GM23338 (cell line): ENCODE measurements at regions not wholly inside any gene's neighbourhood (a gene's known extent, or its start where the extent isn't known, plus 50 kb on each side); places are given as distances from the start of the nearest gene placed in this dataset.

Experiments
- ATAC-seq: fragments of 200-7000 bp; cut with Tn5 transposase; 3 replicates; pipeline ENCODE4 v1.9.1; 2020
- DNase-seq: peaks from one replicate; pipeline ENCODE4 v3.0.0-alpha.2; 2015; ENCODE audit warnings: low spot score
- H2AFZ ChIP-seq: fragments of 200-600 bp; sonication (generic); 2 replicates; pipeline ENCODE4 v1.8.0; 2016; ENCODE audit warnings: antibody characterized with exemption, mild to moderate bottlenecking, moderate library complexity
- H3F3A ChIP-seq: fragments of 200-600 bp; sonication (generic); replicated peaks from 2 replicates; pipeline ENCODE4 v1.8.0; 2017; ENCODE audit warnings: antibody characterized with exemption, mixed run types, low read depth
- H3K27ac ChIP-seq: fragments of 200-600 bp; sonication (generic); 2 replicates; pipeline ENCODE4 v1.6.1; 2016; ENCODE audit warnings: low read depth
- H3K27me3 ChIP-seq: fragments of 200-600 bp; sonication (generic); 2 replicates; pipeline ENCODE4 v1.8.0; 2016; ENCODE audit warnings: mild to moderate bottlenecking, mixed run types, moderate library complexity; ENCODE audit not compliant: insufficient read depth
- H3K36me3 ChIP-seq: fragments of 200-600 bp; sonication (generic); 2 replicates; pipeline ENCODE4 v1.8.0; 2016; ENCODE audit warnings: mild to moderate bottlenecking; ENCODE audit not compliant: insufficient read depth
- H3K4me1 ChIP-seq: fragments of 200-600 bp; sonication (generic); 2 replicates; pipeline ENCODE4 v1.8.0; 2016; ENCODE audit warnings: mild to moderate bottlenecking, moderate library complexity; ENCODE audit not compliant: insufficient read depth
- H3K4me2 ChIP-seq: fragments of 200-600 bp; sonication (generic); 2 replicates; pipeline ENCODE4 v1.7.1; 2017; ENCODE audit warnings: mixed run types
- H3K4me3 ChIP-seq: fragments of 200-600 bp; sonication (generic); 2 replicates; pipeline ENCODE4 v1.6.1; 2016; ENCODE audit warnings: mixed run types
- H3K79me2 ChIP-seq: fragments of 200-600 bp; sonication (generic); replicated peaks from 2 replicates; pipeline ENCODE4 v1.8.0; 2017; ENCODE audit warnings: mild to moderate bottlenecking; ENCODE audit not compliant: insufficient read depth
- H3K9me2 ChIP-seq: fragments of 200-600 bp; sonication (generic); 2 replicates; pipeline ENCODE4 v1.8.0; 2017; ENCODE audit not compliant: insufficient read depth
- H4K20me1 ChIP-seq: fragments of 200-600 bp; sonication (generic); replicated peaks from 2 replicates; pipeline ENCODE4 v1.8.0; 2017; ENCODE audit warnings: mild to moderate bottlenecking; ENCODE audit not compliant: insufficient read depth
- H3K27ac Mint-ChIP-seq: 2 replicates; pipeline ENCODE4 v1.8.0; 2020; ENCODE audit warnings: inconsistent platforms, mild to moderate bottlenecking, moderate library complexity, mixed read lengths
- H3K27me3 Mint-ChIP-seq: 3 replicates; pipeline ENCODE4 v1.8.0; 2022; ENCODE audit warnings: low read depth, mild to moderate bottlenecking, moderate library complexity, mixed read lengths, inconsistent platforms; ENCODE audit not compliant: insufficient read depth, poor library complexity
- H3K36me3 Mint-ChIP-seq: 3 replicates; pipeline ENCODE4 v1.8.0; 2021; ENCODE audit warnings: low read depth, mild to moderate bottlenecking, inconsistent platforms, moderate library complexity, mixed read lengths
- H3K4me1 Mint-ChIP-seq: 3 replicates; pipeline ENCODE4 v1.8.0; 2020; ENCODE audit warnings: mild to moderate bottlenecking, inconsistent platforms, mixed read lengths
- H3K4me3 Mint-ChIP-seq: 3 replicates; pipeline ENCODE4 v1.8.0; 2021; ENCODE audit warnings: moderate library complexity, mild to moderate bottlenecking, inconsistent platforms, mixed read lengths
- H3K9me3 Mint-ChIP-seq: 3 replicates; pipeline ENCODE4 v1.8.0; 2020; ENCODE audit warnings: moderate library complexity, mild to moderate bottlenecking, inconsistent platforms, mixed read lengths
- CTCF ChIP-seq, 2 experiments: fragments of 200-600 bp in 1 of 2; sonication (generic) in 1 of 2; conservative IDR thresholded peaks; 2 replicates each; pipeline versions ENCODE4 v1.5.1 to v1.6.1; 2016 to 2017; ENCODE audit warnings: antibody characterized with exemption in 2 of 2, low read depth in 2 of 2, mild to moderate bottlenecking in 2 of 2, moderate library complexity in 1 of 2
- ETS1 ChIP-seq: IDR thresholded peaks from 2 replicates; pipeline ENCODE4 v1.6.1; 2016; ENCODE audit warnings: antibody characterized with exemption
- EZH2 ChIP-seq: fragments of 200-600 bp; sonication (generic); IDR thresholded peaks from one replicate; pipeline ENCODE4 v1.8.0; 2017; ENCODE audit warnings: antibody characterized with exemption, mild to moderate bottlenecking, low read depth; ENCODE audit not compliant: unreplicated experiment
- EZH2phosphoT487 ChIP-seq: fragments of 200-600 bp; sonication (generic); IDR thresholded peaks from one replicate; pipeline ENCODE4 v1.8.1; 2018; ENCODE audit warnings: antibody characterized with exemption; ENCODE audit not compliant: unreplicated experiment
- POLR2AphosphoS5 ChIP-seq: IDR thresholded peaks from 2 replicates; pipeline ENCODE4 v1.6.1; 2016; ENCODE audit warnings: antibody characterized with exemption, low read depth
- REST ChIP-seq: IDR thresholded peaks from one replicate; pipeline ENCODE4 v1.6.1; 2018; ENCODE audit warnings: antibody characterized with exemption; ENCODE audit not compliant: unreplicated experiment
- STAT1 ChIP-seq: IDR thresholded peaks from one replicate; pipeline ENCODE4 v1.6.1; 2016; ENCODE audit warnings: antibody characterized with exemption; ENCODE audit not compliant: unreplicated experiment
- ZNF114 ChIP-seq: fragments of 250-450 bp; sonication (Bioruptor Pico); IDR thresholded peaks from 2 replicates; pipeline ENCODE4 v1.5.0; 2020; ENCODE audit warnings: mild to moderate bottlenecking, moderate library complexity
- ZNF331 ChIP-seq: fragments of 250-450 bp; sonication (Bioruptor Pico); IDR thresholded peaks from 2 replicates; pipeline ENCODE4 v1.5.0; 2020; ENCODE audit warnings: low read depth, mild to moderate bottlenecking, moderate library complexity
- ZNF462 ChIP-seq: fragments of 250-450 bp; sonication (Bioruptor Pico); IDR thresholded peaks from 2 replicates; pipeline ENCODE4 v1.5.0; 2020; ENCODE audit warnings: mild to moderate bottlenecking, moderate library complexity

- TF ChIP-seq CTCF (conservative IDR thresholded peaks at IDR 0.05; ENCODE audit: low read depth in 2 of 2) (no peak), EZH2phosphoT487 (no peak)
These were observed 208.3 kb upstream of the N4BP1 start (continued) for GRCh38 chr16:48818257-48818656.

- H3K4me3 ChIP-seq = no peak overlapping the region
- peaks cover 7% of the 10 kb centered on the region for H3K27me3 ChIP-seq
- Mint-ChIP-seq H3K4me3 (no peak overlapping the region), H3K27ac (no peak overlapping the region), H3K27me3 (peaks cover 7% of the 10 kb centered on the region), H3K9me3 (no peaks in the 10 kb centered on the region), H3K4me1 (peaks cover 6% of the 10 kb centered on the region; the same call in 2 of the 3 replicates), H3K36me3 (no peaks in the 10 kb centered on the region)
- no peaks in the 10 kb centered on the region for H3F3A ChIP-seq
- H3K27ac ChIP-seq = no peak overlapping the region
- H3K36me3 ChIP-seq = no peaks in the 10 kb centered on the region
- no peaks in the 10 kb centered on the region for H3K9me2 ChIP-seq
- no peaks in the 10 kb centered on the region for H4K20me1 ChIP-seq
- ATAC-seq = no peak
- H3K4me2 ChIP-seq = no peak overlapping the region
- no peak overlapping the region for H2AFZ ChIP-seq
- DNase-seq = no peak
- peaks cover 3% of the 10 kb centered on the region; the same call in 1 of the 2 replicates for H3K4me1 ChIP-seq
- no peaks in the 10 kb centered on the region for H3K79me2 ChIP-seq
- TF ChIP-seq CTCF (conservative IDR thresholded peaks at IDR 0.05; ENCODE audit: low read depth in 2 of 2) (no peak), STAT1 (no peak), ZNF331 (CRISPR knock-in tag) (no peak), ZNF462 (CRISPR knock-in tag) (no peak), ETS1 (no peak), REST (no peak), EZH2phosphoT487 (no peak), ZNF114 (no peak), EZH2 (no peak), POLR2AphosphoS5 (no peak)
These were observed 207.1 kb upstream of the N4BP1 start for GRCh38 chr16:48817032-48817431.
